ENCODE measurements at regions not wholly inside any gene's neighbourhood (a gene's known extent, or its start where the extent isn't known, plus 50 kb on each side); places are given as distances from the start of the nearest gene placed in this dataset.

DNA sequence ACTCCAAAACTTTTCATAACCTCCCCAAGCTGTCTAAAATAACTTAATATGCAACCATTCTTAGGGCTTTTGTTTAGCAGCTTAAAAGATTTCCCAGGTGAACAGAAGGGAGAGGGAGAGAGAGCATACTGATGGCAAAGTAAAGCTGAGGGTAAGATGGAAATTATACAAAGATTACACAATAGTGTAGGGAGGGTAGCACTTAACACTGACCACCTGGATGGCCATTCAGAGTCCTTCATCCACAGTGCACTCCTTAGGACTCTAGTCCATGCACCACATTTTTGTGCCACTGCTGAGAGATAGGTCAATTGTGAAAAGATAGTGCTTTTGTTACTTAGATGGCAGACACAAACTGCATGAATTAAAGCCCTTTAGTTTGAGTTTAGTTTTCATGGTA is 574.6 kb downstream of the LMO4 start:
- in situ Hi-C loops (cut with MboI; ENCODE audit: low sequenced_read_pairs): no loop called here

DNA sequence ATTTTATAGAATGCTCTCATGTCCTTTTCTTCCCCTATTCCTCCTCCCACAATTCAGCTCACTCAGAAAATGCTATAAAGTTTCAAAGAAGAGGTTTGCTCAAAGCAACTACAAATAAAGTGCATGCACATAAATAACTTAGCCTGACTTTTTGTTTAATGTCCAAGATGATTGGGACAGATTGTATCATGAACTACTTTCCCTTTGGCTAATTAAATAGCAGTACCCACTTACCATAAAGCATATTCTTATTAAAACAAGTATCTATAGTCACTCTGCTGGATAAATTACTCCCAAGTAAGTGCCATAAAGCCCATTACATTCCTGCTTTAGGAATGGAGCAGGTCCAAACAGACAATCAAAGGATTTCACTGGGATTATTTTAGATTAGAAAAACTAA is 576.0 kb downstream of the LMO4 start:
- in situ Hi-C loops (cut with MboI; ENCODE audit: low sequenced_read_pairs): no loop called here

DNA sequence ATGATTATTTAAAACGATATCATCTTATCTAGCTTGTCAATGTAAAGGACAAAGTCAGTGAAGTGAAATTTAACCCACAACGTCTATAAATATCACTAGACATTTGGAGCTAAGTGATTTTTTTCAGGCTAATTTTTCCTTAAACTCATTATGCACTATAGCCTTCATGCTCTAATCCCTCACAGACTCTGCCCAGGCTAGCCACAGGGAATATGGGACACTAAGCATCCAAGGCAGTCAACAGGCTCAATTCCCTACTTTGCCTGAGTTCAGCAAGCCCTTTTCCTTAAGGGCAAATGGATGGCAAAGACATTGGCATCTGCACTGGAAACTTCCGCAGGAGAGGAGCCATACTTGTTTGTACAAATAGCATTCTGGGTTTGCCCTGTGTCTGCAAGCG is 577.0 kb downstream of the LMO4 start:
- in situ Hi-C loops (cut with MboI; ENCODE audit: low sequenced_read_pairs): no loop called here

DNA sequence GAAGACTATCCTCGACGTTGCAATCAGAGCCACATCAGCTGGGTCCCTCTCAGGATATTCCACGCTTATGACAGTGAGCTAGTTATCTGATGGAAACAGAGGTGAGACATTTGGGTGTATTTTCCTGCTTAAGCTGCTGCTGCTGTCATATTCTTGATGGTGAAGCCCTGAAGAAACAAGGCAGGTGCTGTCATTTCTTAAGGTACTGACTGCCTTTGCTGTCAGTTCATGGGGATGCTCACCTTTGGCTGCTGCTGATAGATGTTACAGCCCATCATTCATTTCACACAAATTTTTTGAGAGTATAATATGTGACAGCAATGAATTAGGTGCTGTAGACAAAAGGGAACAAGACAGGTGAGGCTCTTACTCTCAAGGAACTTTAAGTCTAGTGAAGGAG is 577.4 kb downstream of the LMO4 start:
- in situ Hi-C loops (cut with MboI; ENCODE audit: low sequenced_read_pairs): no loop called here

DNA sequence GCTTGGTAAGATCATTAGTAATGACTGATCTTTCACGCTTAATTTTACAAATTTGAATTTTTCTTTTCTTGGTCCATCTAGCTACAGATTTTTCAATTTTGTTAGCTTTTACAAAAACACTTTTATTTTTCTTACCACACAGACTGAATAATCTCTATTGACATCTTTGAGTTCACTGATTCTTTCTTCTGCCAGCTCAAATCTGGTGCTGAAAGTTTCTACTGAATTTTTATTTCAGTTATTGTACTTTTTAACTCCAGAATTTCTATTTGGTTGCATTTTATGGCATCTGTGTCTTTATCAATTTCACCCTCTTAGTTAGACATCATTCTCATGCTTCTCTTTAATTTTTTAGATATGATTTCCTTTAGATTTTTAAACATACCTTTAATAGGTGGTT is 584.7 kb downstream of the LMO4 start:
- in situ Hi-C loops (cut with MboI; ENCODE audit: low sequenced_read_pairs): no loop called here

DNA sequence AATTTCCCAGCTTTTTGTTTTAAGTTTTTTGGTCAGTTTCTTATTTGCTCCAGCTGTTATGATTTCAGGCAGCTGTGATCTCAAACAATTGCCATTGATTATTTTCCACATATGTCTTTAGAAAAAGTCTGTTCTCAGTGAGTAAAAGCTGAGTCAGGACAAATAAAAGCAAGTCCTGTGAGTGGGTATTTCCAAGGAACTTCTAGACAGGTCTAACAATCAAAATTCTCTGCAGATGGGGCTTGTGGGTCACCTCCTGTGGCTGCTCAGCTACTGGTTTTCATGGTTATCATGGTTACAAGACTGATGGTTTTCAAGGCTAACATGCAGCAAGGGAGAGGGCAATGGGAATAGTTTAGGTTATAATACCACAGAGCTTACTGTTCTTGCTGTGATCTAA is 585.7 kb downstream of the LMO4 start:
- in situ Hi-C loops (cut with MboI; ENCODE audit: low sequenced_read_pairs): no loop called here

DNA sequence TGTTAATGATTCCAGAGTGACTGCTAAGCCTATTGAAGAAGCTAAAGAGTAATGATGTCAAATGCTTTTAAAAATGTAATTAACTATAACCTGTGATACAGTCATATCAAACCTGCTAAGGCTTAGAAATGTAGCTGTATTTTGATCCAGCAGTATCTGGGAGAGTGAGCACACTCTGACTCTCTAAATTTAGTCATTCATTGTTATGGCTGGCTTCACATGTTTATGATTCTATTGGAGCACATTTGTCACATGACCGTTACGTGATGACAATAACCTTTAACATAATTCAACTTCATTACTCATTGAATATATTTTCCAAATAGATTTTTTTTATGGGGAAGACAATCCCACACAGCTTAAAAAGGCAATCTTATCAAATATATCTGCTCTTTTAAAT is 587.1 kb downstream of the LMO4 start:
- in situ Hi-C loops (cut with MboI; ENCODE audit: low sequenced_read_pairs): no loop called here

DNA sequence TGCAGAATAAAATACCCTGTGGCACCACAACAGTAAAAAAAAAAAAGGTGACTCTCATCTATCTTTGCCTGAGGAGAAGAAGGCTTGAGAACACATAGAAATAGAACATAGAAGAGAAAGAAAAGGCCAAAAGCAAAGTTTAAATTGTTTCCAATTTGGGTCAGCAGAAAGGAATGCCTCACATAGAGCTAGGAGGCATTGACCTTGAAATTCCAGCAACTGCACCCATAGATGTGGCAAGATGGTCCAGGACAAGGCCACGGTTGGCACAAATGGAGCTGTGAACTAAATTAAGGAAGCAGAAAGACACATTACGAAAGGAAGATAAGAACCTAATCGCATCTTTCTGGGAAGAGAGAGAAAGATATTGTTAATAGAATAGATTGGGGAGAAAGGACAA is 588.3 kb downstream of the LMO4 start:
- in situ Hi-C loops (cut with MboI; ENCODE audit: low sequenced_read_pairs): no loop called here

DNA sequence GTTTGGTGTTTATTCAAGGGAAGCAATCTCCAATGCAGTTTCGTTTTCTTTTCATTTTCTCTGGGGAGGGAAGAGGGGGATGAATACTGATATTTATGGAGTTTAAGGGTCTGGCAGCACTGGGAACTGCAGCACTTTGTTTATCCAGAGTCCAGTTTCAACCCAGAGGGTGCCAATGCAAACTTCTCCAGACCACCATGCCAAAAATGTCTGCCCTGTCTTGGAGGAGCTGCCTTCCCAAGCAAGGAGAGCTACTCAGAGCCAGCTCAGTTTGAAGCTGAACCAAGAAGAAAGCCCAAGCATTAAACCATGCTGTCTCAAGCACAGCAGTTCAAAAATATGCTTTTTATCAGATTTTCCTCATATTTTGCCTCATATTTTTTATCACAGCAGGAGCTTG is 589.7 kb downstream of the LMO4 start:
- in situ Hi-C loops (cut with MboI; ENCODE audit: low sequenced_read_pairs): no loop called here

DNA sequence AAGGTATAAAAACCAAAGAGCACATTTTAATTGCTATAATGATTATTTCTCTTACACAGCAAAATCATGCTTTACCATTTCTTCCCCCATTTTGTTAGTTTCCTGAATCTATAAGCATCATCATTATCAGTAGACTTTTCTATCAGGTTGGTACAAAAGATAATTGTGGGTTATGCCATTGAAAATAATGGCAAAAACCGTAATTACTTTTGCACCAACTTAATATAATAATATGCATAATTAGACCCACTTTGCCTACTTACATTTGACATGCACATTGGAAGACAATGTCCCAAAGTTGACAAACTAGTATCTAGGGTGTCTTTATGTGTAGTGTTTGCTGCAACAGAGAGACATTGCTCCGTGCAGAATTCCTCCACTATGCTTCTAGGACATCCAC is 594.2 kb downstream of the LMO4 start:
- in situ Hi-C loops (cut with MboI; ENCODE audit: low sequenced_read_pairs): no loop called here

DNA sequence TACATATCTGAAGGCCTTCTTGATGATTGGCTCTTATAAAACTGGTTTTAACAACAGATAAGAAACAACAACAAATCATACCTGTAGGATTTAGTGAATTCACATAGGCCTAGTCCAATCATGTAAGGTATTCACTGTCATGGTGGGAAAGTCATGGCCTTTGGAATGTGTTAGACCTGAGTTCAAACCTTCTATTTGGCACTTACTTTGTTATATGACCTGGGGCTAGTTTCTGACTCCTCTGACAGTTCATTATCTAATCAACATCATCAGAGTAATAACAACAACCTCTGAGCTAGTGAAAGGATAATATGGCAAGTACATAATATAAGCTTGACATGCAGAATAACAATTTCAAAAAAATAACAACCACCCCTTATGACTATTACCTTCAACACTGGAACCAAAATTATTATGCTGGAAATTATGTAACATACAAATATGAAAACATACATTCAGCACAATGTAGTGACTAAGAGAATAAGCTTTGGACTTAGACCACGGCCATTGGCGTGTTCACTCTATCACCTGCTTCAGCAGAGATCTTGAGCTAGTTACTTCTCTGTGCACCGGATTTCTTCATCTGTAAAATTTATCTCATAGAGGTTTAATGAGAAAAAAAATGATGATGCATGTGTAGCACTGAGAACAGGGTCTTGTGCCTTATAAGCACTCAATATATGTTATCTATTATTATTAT is 597.6 kb downstream of the LMO4 start:
- in situ Hi-C loops (cut with MboI; ENCODE audit: low sequenced_read_pairs): no loop called here

DNA sequence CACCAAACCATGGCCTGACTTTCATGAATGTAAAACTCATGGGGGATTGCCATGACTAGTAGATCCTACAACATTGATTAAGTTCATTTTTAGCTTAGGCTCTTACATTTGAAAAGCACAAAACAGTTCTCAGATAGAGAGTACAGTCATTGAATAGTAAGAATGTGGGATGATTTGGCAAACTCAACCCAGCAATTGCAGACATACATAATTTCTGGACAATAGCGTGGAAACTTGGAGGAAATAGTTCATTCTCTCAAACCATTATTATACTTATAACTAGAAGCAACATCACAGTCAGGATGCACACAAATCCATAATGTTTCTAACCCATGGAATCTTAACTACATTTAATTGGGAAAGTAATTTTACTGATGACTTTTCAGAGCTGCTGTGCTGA is 598.2 kb downstream of the LMO4 start:
- in situ Hi-C loops (cut with MboI; ENCODE audit: low sequenced_read_pairs): no loop called here

DNA sequence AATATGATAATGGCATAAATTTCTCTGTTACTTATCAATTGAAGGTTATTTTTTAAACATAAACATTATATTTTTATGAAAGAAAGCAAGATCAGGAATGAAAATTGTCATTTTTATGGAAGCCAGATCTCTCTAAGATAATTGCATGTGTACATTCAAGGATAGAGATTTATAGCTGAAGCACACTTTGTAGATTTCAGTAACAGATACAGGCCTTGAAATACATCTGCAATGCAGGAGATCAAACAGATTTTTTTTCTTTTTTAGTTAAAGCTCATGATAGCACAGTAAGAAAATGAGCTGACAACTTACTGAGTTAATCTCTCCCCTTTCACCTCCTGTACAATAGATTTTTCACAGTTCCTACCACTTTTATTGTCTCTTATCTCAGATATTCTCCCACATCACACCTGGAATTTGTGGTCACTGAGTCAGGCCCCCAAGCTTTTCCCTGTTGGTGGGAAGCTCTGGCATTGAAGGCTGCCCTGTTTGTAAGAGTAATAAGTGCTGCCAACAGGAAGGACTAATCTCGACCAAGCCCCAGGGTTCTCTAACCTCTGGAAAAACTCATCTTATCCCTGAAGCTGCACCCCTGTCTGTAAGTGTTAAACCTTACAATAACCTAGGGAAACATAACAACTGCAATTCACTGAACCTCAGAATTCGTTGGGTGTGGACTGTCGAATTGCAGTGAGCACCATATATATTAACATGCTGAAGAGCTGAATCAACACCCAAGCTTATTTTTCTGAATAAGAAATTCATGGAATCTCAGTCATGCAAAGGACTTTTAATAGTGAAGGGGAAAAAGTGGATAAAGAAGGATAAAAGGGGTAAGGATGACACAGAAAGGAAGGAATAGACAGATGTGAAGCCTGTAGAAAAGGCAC is 599.0 kb downstream of the LMO4 start:
- in situ Hi-C loops (cut with MboI; ENCODE audit: low sequenced_read_pairs): no loop called here

DNA sequence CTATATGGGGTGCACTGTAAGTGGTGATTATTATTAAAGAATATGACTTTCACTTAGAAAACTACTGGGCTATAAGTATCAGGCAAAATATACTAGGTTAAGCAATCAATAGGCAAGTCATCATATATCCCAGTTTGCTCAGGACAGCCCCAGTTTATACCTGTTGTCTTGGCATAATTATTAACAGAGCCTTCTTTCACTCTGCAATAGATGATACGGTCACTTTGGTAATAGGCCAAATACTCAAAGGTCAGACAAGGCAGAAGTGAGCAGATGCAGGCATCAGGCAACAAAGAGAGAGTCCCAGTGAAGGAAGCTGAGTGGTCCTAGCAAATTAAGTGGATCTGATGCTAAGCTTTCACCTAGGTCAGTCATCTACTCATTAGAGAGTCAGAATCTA is 599.9 kb downstream of the LMO4 start:
- in situ Hi-C loops (cut with MboI; ENCODE audit: low sequenced_read_pairs): no loop called here

DNA sequence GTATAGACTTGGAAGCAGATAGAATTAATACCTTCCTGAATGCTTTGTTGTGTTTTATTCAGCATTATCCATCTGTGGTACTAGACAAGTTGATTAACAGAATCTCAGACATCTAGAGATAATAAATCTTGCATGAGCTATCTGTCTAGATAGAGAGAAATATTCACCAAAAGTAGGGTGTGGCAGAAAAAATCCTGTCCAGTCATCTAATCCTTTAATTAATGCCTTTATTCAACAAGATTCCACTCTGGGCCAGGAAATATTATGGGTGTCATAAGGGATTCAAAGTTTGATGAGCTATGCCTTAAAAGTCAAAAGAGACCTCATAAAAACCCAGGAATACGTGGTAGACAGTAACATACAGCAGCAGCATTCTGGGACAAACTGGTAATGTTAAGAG is 601.2 kb downstream of the LMO4 start:
- in situ Hi-C loops (cut with MboI; ENCODE audit: low sequenced_read_pairs): no loop called here

DNA sequence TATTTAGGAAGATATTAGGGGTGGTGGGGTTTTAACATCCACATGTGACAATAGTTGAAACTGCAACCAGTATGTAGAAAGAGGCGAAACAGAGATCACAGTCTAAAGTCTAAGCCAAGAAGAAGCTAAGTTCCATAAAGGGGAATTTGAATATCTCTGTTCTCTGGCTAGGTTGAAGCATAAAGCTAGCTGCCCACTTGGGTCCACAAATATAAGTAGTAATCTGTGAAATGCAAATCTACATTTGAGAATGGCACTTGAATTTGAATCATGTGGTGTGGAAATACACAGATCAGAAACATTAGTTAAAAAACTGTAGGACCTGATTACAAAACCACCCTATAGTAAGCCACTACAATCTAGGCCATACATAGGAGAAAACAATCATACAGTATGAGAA is 602.1 kb downstream of the LMO4 start:
- in situ Hi-C loops (cut with MboI; ENCODE audit: low sequenced_read_pairs): no loop called here

DNA sequence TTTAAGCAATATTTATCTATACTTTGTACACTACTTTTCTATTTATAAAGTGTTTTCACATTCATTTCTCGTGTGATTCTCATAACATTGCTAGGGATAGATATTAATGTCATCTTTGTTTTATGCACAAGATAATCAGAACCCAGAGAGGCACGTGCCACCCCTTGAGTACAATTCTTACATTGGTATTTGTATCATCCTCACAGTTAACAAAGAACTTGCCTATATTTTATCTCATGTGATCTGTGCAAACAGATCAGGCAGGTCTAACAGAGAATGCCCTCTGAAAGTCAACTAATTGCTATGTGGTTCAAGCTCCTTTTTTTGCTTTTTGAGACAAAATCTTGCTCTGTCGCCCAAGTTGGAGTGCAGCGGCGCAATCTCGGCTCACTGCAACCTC is 604.5 kb downstream of the LMO4 start:
- in situ Hi-C loops (cut with MboI; ENCODE audit: low sequenced_read_pairs): no loop called here

DNA sequence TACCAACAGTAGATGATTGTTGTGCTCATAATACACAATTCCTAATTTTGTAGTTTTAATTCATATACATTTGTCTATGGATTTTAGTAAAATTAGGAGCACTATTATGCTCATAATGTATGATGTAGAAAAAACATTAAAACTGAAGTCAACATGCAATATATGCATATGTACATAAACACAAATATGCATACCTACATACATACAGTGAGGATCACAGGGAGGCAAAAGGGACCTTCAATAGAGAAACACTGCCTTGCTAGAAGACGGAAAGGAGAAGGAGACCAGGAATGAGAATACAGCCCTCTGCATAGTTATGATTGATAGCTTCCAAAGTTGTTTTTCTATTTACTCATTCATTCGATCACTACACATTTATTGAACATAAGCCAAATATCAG is 606.5 kb downstream of the LMO4 start:
- in situ Hi-C loops (cut with MboI; ENCODE audit: low sequenced_read_pairs): no loop called here

DNA sequence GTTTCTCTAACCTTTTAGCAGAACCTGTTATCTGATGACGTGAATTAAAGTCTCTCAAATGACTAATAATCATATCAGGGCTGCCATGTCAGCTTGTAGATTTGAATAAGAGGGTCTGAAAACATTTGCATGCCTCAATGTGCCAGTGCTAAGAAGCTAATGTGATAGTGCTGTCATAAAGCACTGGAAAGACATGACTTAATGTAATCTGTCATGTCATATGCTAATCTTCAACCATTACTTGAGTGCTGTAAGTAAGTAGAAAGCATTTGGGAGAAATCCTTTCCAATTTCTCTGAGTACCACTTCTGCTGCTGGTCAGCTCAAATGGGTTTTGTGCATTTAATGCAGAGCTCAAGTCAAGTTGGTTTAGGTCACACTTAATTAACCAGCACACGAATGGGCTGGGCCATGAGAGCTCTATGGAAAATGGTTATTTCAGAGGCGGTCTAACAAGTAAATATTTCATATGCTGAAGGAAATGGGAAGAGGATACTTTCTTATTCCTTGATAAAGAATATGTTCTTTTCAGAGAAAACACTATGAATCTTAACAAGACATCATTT is 609.2 kb downstream of the LMO4 start:
- in situ Hi-C loops (cut with MboI; ENCODE audit: low sequenced_read_pairs): no loop called here

DNA sequence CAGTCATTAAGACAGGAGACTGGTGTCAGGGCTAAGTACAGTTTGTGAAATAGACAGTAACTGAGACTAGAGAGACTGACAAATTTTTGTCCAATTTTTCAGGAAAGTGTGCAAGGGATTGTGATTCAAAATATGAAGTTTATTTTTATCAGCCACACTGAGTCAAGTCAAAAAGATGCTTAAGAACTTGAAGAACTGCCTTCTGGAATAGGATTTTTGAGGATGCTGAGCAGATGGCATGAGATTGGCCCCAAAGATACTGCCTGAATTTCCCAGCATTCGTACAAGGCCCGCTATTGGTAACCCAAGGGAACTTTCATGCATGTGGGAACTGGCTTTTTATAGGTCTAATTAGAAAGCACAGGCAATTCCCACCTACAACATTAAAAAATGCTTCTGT is 610.0 kb downstream of the LMO4 start:
- in situ Hi-C loops (cut with MboI; ENCODE audit: low sequenced_read_pairs): no loop called here

DNA sequence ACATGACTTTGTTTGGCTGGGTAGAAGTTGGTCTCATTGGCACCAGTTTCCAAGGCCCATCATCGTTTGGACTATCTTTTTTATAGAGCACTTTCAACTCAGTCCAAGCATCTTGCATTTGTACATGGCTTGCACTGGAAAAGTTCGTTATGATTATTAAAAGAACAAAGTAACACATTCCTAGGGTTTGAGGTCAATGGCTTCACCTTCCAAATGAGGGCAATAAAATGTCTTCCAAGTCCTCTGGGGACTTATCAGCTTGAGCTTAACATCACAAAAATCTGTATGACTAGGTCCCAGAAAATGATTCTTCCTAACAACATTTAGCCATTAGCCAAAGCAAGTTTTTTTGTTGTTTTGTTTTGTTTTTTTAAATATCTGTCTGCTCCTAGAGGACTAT is 610.8 kb downstream of the LMO4 start:
- in situ Hi-C loops (cut with MboI; ENCODE audit: low sequenced_read_pairs): no loop called here

DNA sequence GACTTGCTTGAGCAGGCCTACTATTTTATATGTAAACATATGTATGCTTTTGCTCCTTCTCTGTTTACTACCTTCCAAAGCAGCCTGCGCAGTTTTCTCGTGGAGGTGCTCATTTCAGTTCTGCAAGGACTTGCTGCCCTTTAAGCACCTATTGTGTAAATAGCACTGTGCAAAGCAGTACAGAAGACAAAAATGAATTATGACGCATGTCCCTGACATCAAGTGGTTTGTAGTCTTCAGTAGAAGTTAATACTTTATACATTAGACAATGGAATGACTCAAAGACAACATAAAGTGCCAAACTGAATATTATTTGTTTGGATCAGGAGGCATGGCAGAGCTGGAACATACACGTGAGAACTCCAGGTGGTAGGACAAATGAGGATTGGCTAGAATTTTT is 611.7 kb downstream of the LMO4 start:
- in situ Hi-C loops (cut with MboI; ENCODE audit: low sequenced_read_pairs): no loop called here

Data from HL-60/S4 (cell line).